H1 (cell line): ENCODE measurements at regions not wholly inside any gene's neighbourhood (a gene's known extent, or its start where the extent isn't known, plus 50 kb on each side); places are given as distances from the start of the nearest gene placed in this dataset.

Experiments
- CTCF ChIA-PET: fragments of 300-600 bp; sonication (Branson Sonifier 250); formaldehyde crosslinking; loops from one replicate; lab custom pipeline; 2021; ENCODE audit not compliant: partially characterized antibody; lab: Charles Lee
- POLR2A ChIA-PET: fragments of 300-600 bp; sonication (Branson Sonifier 250); formaldehyde crosslinking; loops from one replicate; lab custom pipeline; 2021; ENCODE audit warnings: inconsistent platforms; ENCODE audit not compliant: partially characterized antibody; lab: Charles Lee
- DNase-seq, 2 experiments: peaks; one replicate each; pipeline versions ENCODE4 v3.0.0 to v3.0.0-alpha.2; 2010 to 2022; ENCODE audit warnings: low spot score in 2 of 2, low read depth in 1 of 2, mixed read lengths in 1 of 2
- FAIRE-seq: peaks from 2 replicates; lab custom pipeline; 2011; peaks lifted over from hg19 to GRCh38; lab: Jason Lieb, UNC
- H2AFZ ChIP-seq: 2 replicates; pipeline ENCODE4 v1.8.1; 2012; ENCODE audit warnings: low read length, inconsistent platforms
- H2AK5ac ChIP-seq: 2 replicates; pipeline ENCODE4 v1.6.1; 2013; ENCODE audit warnings: low read depth, low read length
- H2BK120ac ChIP-seq: replicated peaks from 2 replicates; pipeline ENCODE3; 2013; ENCODE audit warnings: low read depth, low read length, inconsistent platforms
- H2BK12ac ChIP-seq: 2 replicates; pipeline ENCODE4 v1.6.1; 2013; ENCODE audit warnings: low read depth, low read length
- H2BK15ac ChIP-seq: 2 replicates; pipeline ENCODE4 v1.6.1; 2013; ENCODE audit warnings: low read length
- H2BK20ac ChIP-seq: 2 replicates; pipeline ENCODE4 v1.6.1; 2013; ENCODE audit warnings: low read length
- H2BK5ac ChIP-seq: 2 replicates; pipeline ENCODE4 v1.6.1; 2013; ENCODE audit warnings: low read depth, low read length
- H3K14ac ChIP-seq: 2 replicates; pipeline ENCODE4 v1.6.1; 2013; ENCODE audit warnings: inconsistent platforms; ENCODE audit not compliant: insufficient read length
- H3K18ac ChIP-seq: 2 replicates; pipeline ENCODE4 v1.6.1; 2013; ENCODE audit warnings: low read length; ENCODE audit errors: extremely low read depth
- H3K23ac ChIP-seq: 2 replicates; pipeline ENCODE4 v1.6.1; 2013; ENCODE audit warnings: inconsistent platforms; ENCODE audit not compliant: insufficient read length
- H3K23me2 ChIP-seq: 2 replicates; pipeline ENCODE4 v1.6.1; 2013; ENCODE audit warnings: low read depth, low read length
- H3K27ac ChIP-seq: 2 replicates; pipeline ENCODE4 v1.6.1; 2011; ENCODE audit warnings: low read depth, low read length, inconsistent platforms
- H3K27me3 ChIP-seq, 4 experiments: replicated peaks in 1 of 4; 1 replicate in 1 of 4; 2 replicates in 3 of 4; pipeline versions ENCODE4 v1.6.1 to v1.8.1; 2011 to 2013; ENCODE audit warnings: low read length in 3 of 4, mild to moderate bottlenecking in 3 of 4, inconsistent platforms in 2 of 4, mixed read lengths in 2 of 4, moderate library complexity in 1 of 4; ENCODE audit not compliant: control insufficient read depth in 3 of 4, insufficient read depth in 3 of 4; ENCODE audit errors: extremely low read depth in 1 of 4
- H3K36me3 ChIP-seq, 4 experiments: 2 replicates each; pipeline versions ENCODE4 v1.6.1 to v1.8.1; 2011 to 2013; ENCODE audit warnings: mild to moderate bottlenecking in 4 of 4, low read length in 3 of 4, moderate library complexity in 2 of 4, control low read depth in 1 of 4, inconsistent platforms in 1 of 4; ENCODE audit not compliant: insufficient read depth in 4 of 4, control insufficient read depth in 2 of 4
- H3K4ac ChIP-seq: replicated peaks from 2 replicates; pipeline ENCODE3; 2013; ENCODE audit warnings: low read length, low read depth, mixed read lengths, inconsistent platforms; ENCODE audit not compliant: insufficient read length
- H3K4me1 ChIP-seq, 4 experiments: replicated peaks in 1 of 4; 1 replicate in 1 of 4; 2 replicates in 3 of 4; pipeline versions ENCODE4 v1.6.1 to v1.8.1; 2011 to 2013; ENCODE audit warnings: low read length in 3 of 4, inconsistent platforms in 2 of 4, mixed read lengths in 1 of 4; ENCODE audit not compliant: insufficient read depth in 4 of 4, control insufficient read depth in 3 of 4
- H3K4me2 ChIP-seq, 2 experiments: 2 replicates each; pipeline versions ENCODE4 v1.6.1 to v1.8.1; 2011 to 2013; ENCODE audit warnings: low read depth in 2 of 2, low read length in 2 of 2, control low read depth in 1 of 2, inconsistent platforms in 1 of 2, mild to moderate bottlenecking in 1 of 2; ENCODE audit not compliant: insufficient read depth in 1 of 2
- H3K4me3 ChIP-seq, 4 experiments: fragments of 200-600, 300-600 bp in 1 of 4; sonication (generic), shearing (Covaris generic), sonication (Bioruptor Twin) in 1 of 4; 2 replicates each; pipeline versions ENCODE4 v1.5.1 to v1.8.1; 2011 to 2016; ENCODE audit warnings: low read length in 4 of 4, low read depth in 3 of 4, control low read depth in 2 of 4, inconsistent platforms in 2 of 4, mild to moderate bottlenecking in 2 of 4, mixed read lengths in 1 of 4, moderate library complexity in 1 of 4; ENCODE audit not compliant: insufficient read depth in 2 of 4; ENCODE audit errors: extremely low read depth in 1 of 4
- H3K56ac ChIP-seq: replicated peaks from 2 replicates; pipeline ENCODE3; 2013; ENCODE audit warnings: low read depth, mild to moderate bottlenecking, mixed read lengths, low read length, inconsistent platforms; ENCODE audit not compliant: insufficient read length
- H3K79me1 ChIP-seq: 2 replicates; pipeline ENCODE4 v1.6.1; 2013; ENCODE audit warnings: low read depth, low read length, control low read depth
- H3K79me2 ChIP-seq, 2 experiments: 2 replicates each; pipeline versions ENCODE4 v1.6.1 to v1.8.1; 2012 to 2013; ENCODE audit warnings: low read length in 2 of 2, mild to moderate bottlenecking in 2 of 2, inconsistent platforms in 1 of 2; ENCODE audit not compliant: insufficient read depth in 2 of 2, control insufficient read depth in 1 of 2
- H3K9ac ChIP-seq, 4 experiments: replicated peaks in 1 of 4; 1 replicate in 1 of 4; 2 replicates in 3 of 4; pipeline versions ENCODE4 v1.6.1 to v1.8.1; 2011 to 2013; ENCODE audit warnings: low read depth in 3 of 4, low read length in 3 of 4, control low read depth in 2 of 4, mild to moderate bottlenecking in 2 of 4, moderate library complexity in 2 of 4, inconsistent platforms in 1 of 4; ENCODE audit errors: extremely low read depth in 1 of 4
- H3K9me3 ChIP-seq, 2 experiments: 2 replicates each; pipeline versions ENCODE4 v1.6.1 to v1.8.1; 2012 to 2013; ENCODE audit warnings: mild to moderate bottlenecking in 2 of 2, moderate library complexity in 2 of 2, control low read depth in 1 of 2, inconsistent platforms in 1 of 2, low read depth in 1 of 2, low read length in 1 of 2, mixed read lengths in 1 of 2; ENCODE audit not compliant: insufficient read depth in 2 of 2
- H4K20me1 ChIP-seq, 2 experiments: replicated peaks in 1 of 2; 2 replicates each; pipeline versions ENCODE3 to v1.8.1; 2011 to 2013; ENCODE audit warnings: inconsistent platforms in 2 of 2, low read length in 2 of 2, mild to moderate bottlenecking in 1 of 2; ENCODE audit not compliant: insufficient read depth in 2 of 2, control insufficient read depth in 1 of 2
- H4K5ac ChIP-seq: 2 replicates; pipeline ENCODE4 v1.6.1; 2013; ENCODE audit warnings: low read length, low read depth, mixed read lengths, inconsistent platforms; ENCODE audit not compliant: insufficient read length
- H4K8ac ChIP-seq: 2 replicates; pipeline ENCODE4 v1.8.0; 2013; ENCODE audit warnings: mild to moderate bottlenecking, moderate library complexity, low read length, inconsistent platforms; ENCODE audit not compliant: insufficient read depth; ENCODE audit errors: extremely low read depth
- H4K91ac ChIP-seq: replicated peaks from 2 replicates; pipeline ENCODE3; 2013; ENCODE audit warnings: low read length, mixed read lengths, inconsistent platforms; ENCODE audit not compliant: insufficient read length
- ASH2L ChIP-seq: fragments of 200-600, 300-600 bp; sonication (generic); IDR thresholded peaks from one replicate; pipeline ENCODE4 v1.7.1; 2017; ENCODE audit warnings: low read length
- CBX5 ChIP-seq: fragments of 300-800, 300-1000 bp; sonication (generic); IDR thresholded peaks from 2 replicates; pipeline ENCODE4 v1.7.1; 2016; ENCODE audit warnings: antibody characterized with exemption, low read length, low read depth
- CBX8 ChIP-seq: fragments of 300-800, 300-1000 bp; sonication (generic); IDR thresholded peaks from 2 replicates; pipeline ENCODE4 v1.7.1; 2016; ENCODE audit warnings: low read depth, low read length, borderline replicate concordance
- CREB1 ChIP-seq: IDR thresholded peaks from 2 replicates; pipeline ENCODE4 v1.6.1; 2012; ENCODE audit warnings: inconsistent platforms
- EP300 ChIP-seq, 2 experiments: IDR thresholded peaks; 1 replicate in 1 of 2; 2 replicates in 1 of 2; pipeline ENCODE4 v1.6.1; 2011 to 2012; ENCODE audit warnings: low read depth in 2 of 2, low read length in 2 of 2, mild to moderate bottlenecking in 2 of 2, borderline replicate concordance in 1 of 2, inconsistent platforms in 1 of 2, moderate library complexity in 1 of 2
- WGBS, 2 experiments: shearing (Covaris generic) in 1 of 2; methylation state at CpG; one replicate each; pipeline versions ENCODE4 v1.1.6 to v1.1.7; 2013 to 2015; ENCODE audit warnings: low lambda C conversion rate in 2 of 2, mixed read lengths in 2 of 2, inconsistent platforms in 1 of 2, low coverage in 1 of 2, missing lambda C conversion rate in 1 of 2; ENCODE audit not compliant: insufficient replicate concordance in 2 of 2, insufficient coverage in 1 of 2, insufficient read length in 1 of 2; ENCODE audit errors: extremely low coverage in 1 of 2, missing lambda C conversion rate in 1 of 2; 5-methylcytosine and 5-hydroxymethylcytosine counted together
- TF ChIP-seq, protein P1 (sequence below): IDR thresholded peaks from 2 replicates; pipeline ENCODE4 v1.6.1; 2012; ENCODE audit warnings: low read length, inconsistent platforms

DNA sequence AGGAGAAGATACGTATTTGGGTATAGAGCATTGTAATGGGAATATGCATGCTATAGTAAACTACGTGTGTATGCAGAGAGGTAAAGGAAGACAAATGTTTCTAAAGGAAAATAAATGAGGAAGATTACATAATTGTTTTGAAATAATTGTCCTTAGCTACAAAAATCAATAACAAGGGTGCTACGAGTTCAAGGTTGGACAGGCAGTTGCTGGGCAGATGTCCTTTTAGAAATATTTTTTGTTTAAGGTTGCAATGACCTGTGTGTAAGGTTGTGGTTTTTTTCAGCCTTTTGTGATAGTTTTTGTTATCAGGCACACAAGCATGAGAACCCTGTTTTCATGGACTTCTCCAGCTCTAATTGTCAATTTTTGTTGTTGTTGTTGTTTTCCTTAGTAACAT, 1304.1 kb upstream of the CHAC2 start:
- H2AFZ ChIP-seq = no peak overlapping the region
- H3K18ac ChIP-seq = no peak overlapping the region
- no peak overlapping the region for H3K4me3 ChIP-seq
- H3K27ac ChIP-seq = no peak overlapping the region
- DNase-seq (no peak), FAIRE-seq (no peak)
- H2BK20ac ChIP-seq = no peak overlapping the region
- H2BK15ac ChIP-seq = no peak overlapping the region
- H3K4ac ChIP-seq = no peak overlapping the region
- H3K79me2 ChIP-seq = no peaks in the 10 kb centered on the region
- no peak overlapping the region for H4K8ac ChIP-seq
- peaks cover 0 to 4% (median 0%) of the 10 kb centered on the region in 4 experiments; a peak in 2 of 7 replicates for H3K27me3 ChIP-seq
- WGBS, 2 experiments = 85% methylated on average over 3 of the region's 3 CpGs; no CpG with 5 or more reads in 1 of the 2 experiments
- no peak overlapping the region for H2BK5ac ChIP-seq
- no peak overlapping the region for H3K4me2 ChIP-seq
- H2BK120ac ChIP-seq = no peak overlapping the region
- H3K9ac ChIP-seq = no peak overlapping the region
- no peak overlapping the region for H2AK5ac ChIP-seq
- no peaks in the 10 kb centered on the region for H3K79me1 ChIP-seq
- no peaks in the 10 kb centered on the region for H3K36me3 ChIP-seq
- no peaks in the 10 kb centered on the region; the same call in 1 of the 2 replicates for H3K23me2 ChIP-seq
- H3K56ac ChIP-seq = no peak overlapping the region
- no peak overlapping the region for H3K23ac ChIP-seq
- no peak overlapping the region for H2BK12ac ChIP-seq
- no peaks in the 10 kb centered on the region for H3K9me3 ChIP-seq
- ChIA-PET CTCF (interaction anchor here (0.9 kb wide), 1 partner anchor 46 kb away, joined by 3 read pairs; no protein-coding TSS in a partner anchor), POLR2A (no interaction called here)
- no peaks in the 10 kb centered on the region for H4K20me1 ChIP-seq
- no peak overlapping the region for H4K91ac ChIP-seq
- no peaks in the 10 kb centered on the region; a peak in 1 of 7 replicates for H3K4me1 ChIP-seq
- no peak overlapping the region for H3K14ac ChIP-seq
- H4K5ac ChIP-seq = no peak overlapping the region
- TF ChIP-seq CBX5 (no peak), CBX8 (no peak), ASH2L (no peak), EP300 (IDR thresholded peaks at IDR 0.05; ENCODE audit: borderline replicate concordance in 1 of 2, low read depth in 2 of 2, low read length in 2 of 2) (no peak), CREB1 (no peak)
- TF ChIP-seq, protein P1, sequence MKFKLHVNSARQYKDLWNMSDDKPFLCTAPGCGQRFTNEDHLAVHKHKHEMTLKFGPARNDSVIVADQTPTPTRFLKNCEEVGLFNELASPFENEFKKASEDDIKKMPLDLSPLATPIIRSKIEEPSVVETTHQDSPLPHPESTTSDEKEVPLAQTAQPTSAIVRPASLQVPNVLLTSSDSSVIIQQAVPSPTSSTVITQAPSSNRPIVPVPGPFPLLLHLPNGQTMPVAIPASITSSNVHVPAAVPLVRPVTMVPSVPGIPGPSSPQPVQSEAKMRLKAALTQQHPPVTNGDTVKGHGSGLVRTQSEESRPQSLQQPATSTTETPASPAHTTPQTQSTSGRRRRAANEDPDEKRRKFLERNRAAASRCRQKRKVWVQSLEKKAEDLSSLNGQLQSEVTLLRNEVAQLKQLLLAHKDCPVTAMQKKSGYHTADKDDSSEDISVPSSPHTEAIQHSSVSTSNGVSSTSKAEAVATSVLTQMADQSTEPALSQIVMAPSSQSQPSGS = no peak
